Activated CD4-positive, alpha-beta T cell treated with anti-CD3 and anti-CD28 coated beads for 36 hours (primary cell): ENCODE measurements at regions not wholly inside any gene's neighbourhood (a gene's known extent, or its start where the extent isn't known, plus 50 kb on each side); places are given as distances from the start of the nearest gene placed in this dataset.

ENCODE experiments used
- ATAC-seq: fragments of 200-7000 bp; cut with Tn5 transposase; one replicate; pipeline ENCODE4 v1.10.0; 2021; ENCODE audit warnings: mild to moderate bottlenecking, moderate library complexity
- CTCF ChIA-PET: fragments of 350-600 bp; sonication (Branson Sonifier 250); formaldehyde crosslinking; loops from one replicate; lab custom pipeline; 2021; ENCODE audit warnings: antibody characterized with exemption; lab: Charles Lee
- POLR2A ChIA-PET: fragments of 350-600 bp; sonication (Branson Sonifier 250); formaldehyde crosslinking; loops from one replicate; lab custom pipeline; 2021; ENCODE audit warnings: antibody characterized with exemption, inconsistent platforms; lab: Charles Lee
- DNase-seq: peaks from one replicate; pipeline ENCODE4 v3.0.0-alpha.2; 2020
- H3K27ac Mint-ChIP-seq: one replicate; pipeline ENCODE4 v1.8.0; 2021; ENCODE audit warnings: mixed read lengths
- H3K27me3 Mint-ChIP-seq: one replicate; pipeline ENCODE4 v1.8.0; 2021; ENCODE audit warnings: mixed read lengths
- H3K36me3 Mint-ChIP-seq: one replicate; pipeline ENCODE4 v1.8.0; 2021; ENCODE audit warnings: low read depth, mixed read lengths
- H3K4me1 Mint-ChIP-seq: one replicate; pipeline ENCODE4 v1.8.0; 2021; ENCODE audit warnings: mixed read lengths
- H3K4me3 Mint-ChIP-seq: one replicate; pipeline ENCODE4 v1.8.0; 2021; ENCODE audit warnings: mild to moderate bottlenecking, moderate library complexity, mixed read lengths
- H3K9me3 Mint-ChIP-seq: one replicate; pipeline ENCODE4 v1.8.0; 2021; ENCODE audit warnings: low read depth, mixed read lengths
- intact Hi-C, 2 experiments: fragments of 100-400 bp; cut with DNase I in 1 of 2; cut with micrococcal nuclease in 1 of 2; formaldehyde crosslinking; loops; one replicate each; pipeline versions ENCODE4 v1.14.2 to v1.15.1; 2022 to 2024; cut with DNase I, micrococcal nuclease

GRCh38 chr3:177481329-177481728 lies 284.0 kb upstream of the TBL1XR1 start:
- no peak overlapping the region for H3K27ac Mint-ChIP-seq
- intact Hi-C loops = no loop called here
- no peak for DNase-seq
- H3K36me3 Mint-ChIP-seq = no peaks in the 10 kb centered on the region
- CTCF ChIA-PET = no interaction called here
- H3K4me3 Mint-ChIP-seq = no peak overlapping the region
- no peak for ATAC-seq
- H3K4me1 Mint-ChIP-seq = no peaks in the 10 kb centered on the region
- H3K27me3 Mint-ChIP-seq = no peaks in the 10 kb centered on the region
- POLR2A ChIA-PET = no interaction called here
- peaks cover 7% of the 10 kb centered on the region for H3K9me3 Mint-ChIP-seq

GRCh38 chr3:177482048-177482691 lies 284.9 kb upstream of the TBL1XR1 start:
- intact Hi-C loops = no loop called here
- DNase-seq (no peak), ATAC-seq (no peak)
- Mint-ChIP-seq H3K4me1 (no peaks in the 10 kb centered on the region), H3K36me3 (no peaks in the 10 kb centered on the region), H3K27ac (no peak overlapping the region), H3K4me3 (no peak overlapping the region), H3K27me3 (no peaks in the 10 kb centered on the region), H3K9me3 (peaks cover 7% of the 10 kb centered on the region)
- CTCF ChIA-PET = no interaction called here
- POLR2A ChIA-PET = no interaction called here

DNA sequence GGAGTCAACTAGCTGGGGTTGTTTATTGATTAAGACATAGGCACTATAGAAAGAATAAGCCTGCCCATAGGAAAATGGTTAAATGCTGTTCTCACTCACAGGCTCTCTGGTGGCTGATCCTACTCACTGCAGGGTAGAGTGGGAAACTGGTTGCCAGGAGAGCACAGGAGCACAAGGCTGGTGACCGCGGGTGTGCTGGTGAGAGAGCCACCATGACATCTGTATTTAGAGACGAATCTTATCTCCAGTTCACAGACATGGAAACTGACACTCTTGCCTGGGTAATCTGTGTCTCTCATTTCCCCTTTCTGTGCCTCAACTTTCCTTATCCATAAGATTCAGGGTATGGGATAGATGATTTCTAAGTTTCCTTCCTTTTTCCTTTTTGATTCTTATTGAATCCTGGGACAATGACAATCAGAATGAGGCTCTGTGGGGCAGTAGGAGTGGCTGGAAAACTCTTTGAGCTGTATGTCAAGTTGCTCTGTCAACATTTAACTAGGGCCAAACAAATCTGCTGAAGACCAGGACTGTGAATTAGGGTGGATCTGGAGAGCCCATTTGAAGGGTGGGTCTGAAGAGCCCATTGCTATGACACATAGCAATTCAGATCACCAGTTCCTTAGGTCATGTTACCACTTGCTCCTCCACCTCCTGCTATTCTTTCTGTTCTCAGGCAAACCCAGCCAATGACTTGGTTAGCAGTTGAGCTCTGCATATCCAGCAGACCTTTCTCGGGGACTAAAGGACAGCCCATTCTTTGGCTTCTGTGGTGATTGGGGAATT lies 286.1 kb upstream of the TBL1XR1 start:
- H3K27me3 Mint-ChIP-seq = no peaks in the 10 kb centered on the region
- POLR2A ChIA-PET = no interaction called here
- H3K4me1 Mint-ChIP-seq = peaks cover 7% of the 10 kb centered on the region
- H3K9me3 Mint-ChIP-seq = peaks cover 7% of the 10 kb centered on the region
- DNase-seq (no peak), ATAC-seq (no peak)
- no peak overlapping the region for H3K4me3 Mint-ChIP-seq
- CTCF ChIA-PET = interaction anchor here (0.7 kb wide), 1 partner anchor 52 kb away, joined by 3 read pairs; no protein-coding TSS in a partner anchor
- H3K36me3 Mint-ChIP-seq = no peaks in the 10 kb centered on the region
- H3K27ac Mint-ChIP-seq = no peak overlapping the region
- intact Hi-C loops = no loop called here

GRCh38 chr3:177484206-177484605 lies 286.9 kb upstream of the TBL1XR1 start:
- Mint-ChIP-seq H3K27ac (no peak overlapping the region), H3K4me1 (peaks cover 15% of the 10 kb centered on the region), H3K27me3 (no peaks in the 10 kb centered on the region), H3K36me3 (no peaks in the 10 kb centered on the region), H3K4me3 (no peak overlapping the region), H3K9me3 (peaks cover 7% of the 10 kb centered on the region)
- ChIA-PET CTCF (no interaction called here), POLR2A (no interaction called here)
- no peak for DNase-seq
- intact Hi-C loops = no loop called here
- no peak for ATAC-seq

- no peak for DNase-seq
- ChIA-PET POLR2A (no interaction called here), CTCF (no interaction called here)
- no peak for ATAC-seq
- Mint-ChIP-seq H3K4me1 (peaks cover 16% of the 10 kb centered on the region), H3K36me3 (no peaks in the 10 kb centered on the region), H3K27ac (no peak overlapping the region), H3K27me3 (no peaks in the 10 kb centered on the region), H3K9me3 (peaks cover 7% of the 10 kb centered on the region), H3K4me3 (no peak overlapping the region)
- intact Hi-C loops = no loop called here
These were observed 287.6 kb upstream of the TBL1XR1 start for GRCh38 chr3:177484926-177485325.

DNA sequence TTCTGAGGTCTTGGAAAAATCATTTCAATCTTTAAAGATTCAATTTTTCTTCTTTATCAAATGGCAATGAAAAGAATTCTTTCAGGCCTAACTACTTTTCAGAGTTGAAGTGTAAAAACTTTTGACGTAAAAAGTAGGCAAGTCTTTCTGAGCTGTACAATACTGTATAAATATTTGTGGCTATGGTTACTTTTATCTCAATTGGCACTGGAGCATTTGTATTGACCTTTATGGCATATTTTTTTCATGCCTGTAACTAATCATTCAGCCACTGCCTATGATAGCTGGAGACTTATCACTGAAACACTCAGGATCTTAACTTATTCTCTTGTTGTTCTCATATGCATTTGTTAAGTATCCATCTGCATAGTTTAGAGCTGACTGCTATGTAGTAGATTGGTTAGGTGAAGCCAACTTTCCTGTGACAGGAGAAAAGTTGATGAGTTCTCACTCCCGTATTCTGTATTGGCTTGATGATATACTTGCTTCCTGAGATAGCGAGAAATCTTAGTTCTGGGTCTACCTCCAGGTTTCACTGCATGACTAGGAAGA lies 290.4 kb upstream of the TBL1XR1 start:
- Mint-ChIP-seq H3K4me3 (no peak overlapping the region), H3K4me1 (peaks cover 16% of the 10 kb centered on the region), H3K9me3 (peaks cover 7% of the 10 kb centered on the region), H3K27me3 (no peaks in the 10 kb centered on the region), H3K36me3 (no peaks in the 10 kb centered on the region), H3K27ac (no peak overlapping the region)
- no peak for DNase-seq
- intact Hi-C loops = no loop called here
- ChIA-PET POLR2A (no interaction called here), CTCF (no interaction called here)
- ATAC-seq = no peak

- no peaks in the 10 kb centered on the region for H3K27me3 Mint-ChIP-seq
- H3K27ac Mint-ChIP-seq = no peak overlapping the region
- intact Hi-C loops = no loop called here
- no peak for DNase-seq
- no peaks in the 10 kb centered on the region for H3K36me3 Mint-ChIP-seq
- ATAC-seq = no peak
- H3K4me3 Mint-ChIP-seq = no peak overlapping the region
- peaks cover 16% of the 10 kb centered on the region for H3K4me1 Mint-ChIP-seq
- peaks cover 7% of the 10 kb centered on the region for H3K9me3 Mint-ChIP-seq
- CTCF ChIA-PET = interaction anchor here (0.6 kb wide), 1 partner anchor 41 kb away, joined by 3 read pairs; no protein-coding TSS in a partner anchor
- POLR2A ChIA-PET = no interaction called here
These were observed 291.5 kb upstream of the TBL1XR1 start for GRCh38 chr3:177488740-177489139.

GRCh38 chr3:177490626-177491025 lies 293.3 kb upstream of the TBL1XR1 start:
- no peak for ATAC-seq
- Mint-ChIP-seq H3K27ac (no peak overlapping the region), H3K9me3 (no peaks in the 10 kb centered on the region), H3K27me3 (no peaks in the 10 kb centered on the region), H3K4me1 (peaks cover 16% of the 10 kb centered on the region), H3K4me3 (no peak overlapping the region), H3K36me3 (no peaks in the 10 kb centered on the region)
- DNase-seq = no peak
- intact Hi-C loops = no loop called here
- CTCF ChIA-PET = interaction anchor here (0.6 to 0.7 kb wide), 2 partner anchors 20 to 594 kb away, joined by 3 read pairs; no protein-coding TSS in a partner anchor
- POLR2A ChIA-PET = no interaction called here

GRCh38 chr3:177491296-177492032 lies 294.2 kb upstream of the TBL1XR1 start:
- intact Hi-C loops = no loop called here
- no peaks in the 10 kb centered on the region for H3K27me3 Mint-ChIP-seq
- no peak overlapping the region for H3K27ac Mint-ChIP-seq
- no peak for ATAC-seq
- no peaks in the 10 kb centered on the region for H3K36me3 Mint-ChIP-seq
- H3K4me1 Mint-ChIP-seq = peaks cover 16% of the 10 kb centered on the region
- DNase-seq = no peak
- POLR2A ChIA-PET = no interaction called here
- no peaks in the 10 kb centered on the region for H3K9me3 Mint-ChIP-seq
- no peak overlapping the region for H3K4me3 Mint-ChIP-seq
- CTCF ChIA-PET = no interaction called here

GRCh38 chr3:177493091-177493490 lies 295.8 kb upstream of the TBL1XR1 start:
- CTCF ChIA-PET = interaction anchor here (0.6 kb wide), 1 partner anchor 87 kb away, joined by 3 read pairs; no protein-coding TSS in a partner anchor

DNA sequence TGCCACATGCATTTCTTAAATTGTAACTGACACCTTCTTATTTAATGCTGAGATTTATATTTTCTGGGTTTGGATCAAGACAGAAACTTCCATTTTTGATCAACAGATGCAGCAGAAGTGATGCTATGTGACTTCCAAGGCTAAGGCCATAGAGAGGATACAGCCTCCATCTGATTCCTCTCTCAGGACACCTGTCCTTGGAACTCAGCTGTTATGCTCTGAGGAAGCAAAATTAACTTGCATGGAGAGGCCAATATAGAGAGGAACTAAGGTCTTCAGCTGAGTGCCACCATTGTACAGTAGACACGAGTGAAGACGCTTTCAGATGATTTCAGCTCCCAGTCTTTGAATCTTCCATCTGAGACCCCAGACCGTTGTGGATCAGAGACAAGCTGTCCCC lies 296.9 kb upstream of the TBL1XR1 start:
- Mint-ChIP-seq H3K27me3 (no peaks in the 10 kb centered on the region), H3K36me3 (no peaks in the 10 kb centered on the region), H3K4me1 (peaks cover under 1% of the 10 kb centered on the region), H3K9me3 (no peaks in the 10 kb centered on the region), H3K27ac (no peak overlapping the region), H3K4me3 (no peak overlapping the region)
- ChIA-PET CTCF (no interaction called here), POLR2A (no interaction called here)
- ATAC-seq = no peak
- no peak for DNase-seq
- intact Hi-C loops = no loop called here

More at GRCh38 chr3:177493091-177493490, 295.8 kb upstream of the TBL1XR1 start:
- DNase-seq (no peak), ATAC-seq (no peak)
- peaks cover 12% of the 10 kb centered on the region for H3K4me1 Mint-ChIP-seq
- POLR2A ChIA-PET = no interaction called here
- intact Hi-C loops = no loop called here
- no peak overlapping the region for H3K27ac Mint-ChIP-seq
- no peaks in the 10 kb centered on the region for H3K27me3 Mint-ChIP-seq
- H3K36me3 Mint-ChIP-seq = no peaks in the 10 kb centered on the region
- H3K9me3 Mint-ChIP-seq = no peaks in the 10 kb centered on the region
- H3K4me3 Mint-ChIP-seq = no peak overlapping the region
